Mammary epithelial cell (primary cell): ENCODE measurements at regions not wholly inside any gene's neighbourhood (a gene's known extent, or its start where the extent isn't known, plus 50 kb on each side); places are given as distances from the start of the nearest gene placed in this dataset.

Experiments used
- CTCF ChIP-seq, 2 donors: IDR thresholded peaks in 1 of 2; conservative IDR thresholded peaks in 1 of 2; 2 replicates each; pipeline ENCODE4 v1.5.1; 2011 to 2012; ENCODE audit warnings: inconsistent platforms in 2 of 2, low read length in 2 of 2, mild to moderate bottlenecking in 2 of 2, control low read depth in 1 of 2, low read depth in 1 of 2; ENCODE audit not compliant: insufficient read depth in 1 of 2; ENCODE audit errors: extremely low read depth in 1 of 2
- EZH2 ChIP-seq: IDR thresholded peaks from 2 replicates; pipeline ENCODE4 v1.6.1; 2012; ENCODE audit warnings: low read length, inconsistent platforms, borderline replicate concordance

GRCh38 chr5:145429170-145429569 lies 406.0 kb downstream of the PRELID2 start:
- TF ChIP-seq CTCF (conservative IDR thresholded peaks at IDR 0.05 in 1 of 2, IDR thresholded peaks at IDR 0.05 in 1 of 2; ENCODE audit: extremely low read depth in 1 of 2, insufficient read depth in 1 of 2, low read depth in 1 of 2, low read length in 2 of 2) (no peak), EZH2 (no peak)
